K562 (cell line): ENCODE measurements at regions not wholly inside any gene's neighbourhood (a gene's known extent, or its start where the extent isn't known, plus 50 kb on each side); places are given as distances from the start of the nearest gene placed in this dataset.
"Not testable (repeated sequence)": the region's sequence is repeated elsewhere in the genome, so short reads cannot be mapped to it uniquely, and the experiment has no call there.

Source experiments
- ATAC-seq: fragments of 200-7000 bp; cut with Tn5 transposase; 3 replicates; pipeline ENCODE4 v1.9.1; 2020; ENCODE audit warnings: moderate library complexity
- BruUV-seq: library from RNA; stranded (reverse); fragments of 400-500 nt; replicated peaks from 2 replicates; lab custom pipeline; 2021; lab: Mats Ljungman, UMichigan
- CTCF ChIA-PET: fragments of 300-600 bp; formaldehyde crosslinking; extraction: SDS; loops from one replicate; lab custom pipeline; 2021; ENCODE audit warnings: low intra/inter-chr PET ratio; lab: Yijun Ruan, JAX
- POLR2A ChIA-PET: fragments of 300-600, 350-650 bp; sonication (Branson Sonifier 250); formaldehyde crosslinking; extraction: SDS; loops from one replicate; lab custom pipeline; 2021; ENCODE audit warnings: antibody characterized with exemption, inconsistent platforms; lab: Yijun Ruan, JAX
- DNase-seq, 4 experiments: peaks; one replicate each; pipeline versions ENCODE4 v3.0.0 to v3.0.0-alpha.2; 2011 to 2018; ENCODE audit warnings: low spot score in 3 of 4, mixed read lengths in 3 of 4; ENCODE audit errors: extremely low read depth in 1 of 4
- FAIRE-seq: peaks from 2 replicates; lab custom pipeline; 2011; peaks lifted over from hg19 to GRCh38; lab: Jason Lieb, UNC
- H2AFZ ChIP-seq: 2 replicates; pipeline ENCODE4 v1.6.0; 2011; ENCODE audit warnings: low read depth, low read length, control low read depth, inconsistent platforms
- H3K27ac ChIP-seq: fragments of 200-600 bp; 3 replicates; pipeline ENCODE4 v1.8.0; 2011; ENCODE audit warnings: low read depth, mild to moderate bottlenecking, control low read depth, inconsistent platforms, low read length, moderate library complexity, mixed read lengths; ENCODE audit errors: extremely low read depth
- H3K27me3 ChIP-seq, 2 experiments: fragments of 300-600 bp in 1 of 2; 2 replicates in 1 of 2; 3 replicates in 1 of 2; pipeline versions ENCODE4 v1.6.0 to v1.8.0; 2011; ENCODE audit warnings: inconsistent platforms in 2 of 2, low read length in 2 of 2, mild to moderate bottlenecking in 1 of 2, mixed read lengths in 1 of 2, moderate library complexity in 1 of 2; ENCODE audit not compliant: control insufficient read depth in 2 of 2, insufficient read depth in 2 of 2
- H3K36me3 ChIP-seq: fragments of 300-600 bp; 3 replicates; pipeline ENCODE4 v1.8.0; 2011; ENCODE audit warnings: mild to moderate bottlenecking, low read length, inconsistent platforms; ENCODE audit not compliant: control insufficient read depth, insufficient read depth
- H3K4me1 ChIP-seq, 2 experiments: fragments of 200-600 bp in 1 of 2; replicated peaks in 1 of 2; 2 replicates in 1 of 2; 3 replicates in 1 of 2; pipeline versions ENCODE4 v1.5.1 to v1.8.0; 2011; ENCODE audit warnings: inconsistent platforms in 2 of 2, low read length in 2 of 2, mild to moderate bottlenecking in 1 of 2, mixed read lengths in 1 of 2, moderate library complexity in 1 of 2; ENCODE audit not compliant: control insufficient read depth in 2 of 2, insufficient read depth in 2 of 2
- H3K4me2 ChIP-seq: 2 replicates; pipeline ENCODE4 v1.6.1; 2011; ENCODE audit warnings: low read length, control low read depth, inconsistent platforms, mixed read lengths; ENCODE audit not compliant: insufficient read depth
- H3K4me3 ChIP-seq: fragments of 200-600 bp; sonication (generic), shearing (Covaris generic); 2 replicates; pipeline ENCODE4 v1.5.1; 2016; ENCODE audit warnings: control low read depth, inconsistent platforms
- H3K79me2 ChIP-seq: fragments of 200-600 bp; 3 replicates; pipeline ENCODE4 v1.8.0; 2011; ENCODE audit warnings: low read length, inconsistent platforms; ENCODE audit not compliant: control insufficient read depth, insufficient read depth
- H3K9ac ChIP-seq, 2 experiments: 2 replicates each; pipeline versions ENCODE4 v1.6.0 to v1.6.1; 2011; ENCODE audit warnings: low read depth in 2 of 2, low read length in 2 of 2, control low read depth in 1 of 2, inconsistent platforms in 1 of 2, mild to moderate bottlenecking in 1 of 2, mixed read lengths in 1 of 2; ENCODE audit not compliant: insufficient read depth in 1 of 2
- H3K9me1 ChIP-seq: one replicate; pipeline ENCODE4 v1.6.0; 2011; ENCODE audit warnings: inconsistent platforms, mild to moderate bottlenecking, low read length, moderate library complexity; ENCODE audit not compliant: control insufficient read depth, insufficient read depth
- H3K9me3 ChIP-seq: replicated peaks from 2 replicates; pipeline ENCODE4 v1.5.1; 2011; ENCODE audit warnings: low read depth, low read length, inconsistent platforms; ENCODE audit not compliant: control insufficient read depth, insufficient read depth
- H4K20me1 ChIP-seq: replicated peaks from 2 replicates; pipeline ENCODE4 v1.6.1; 2011; ENCODE audit warnings: low read length, inconsistent platforms, mixed read lengths; ENCODE audit not compliant: control insufficient read depth, insufficient read depth
- PURB ChIP-seq: sonication (generic); formaldehyde crosslinking; IDR thresholded peaks from 2 replicates; pipeline ENCODE4 v1.9.0; 2021; ENCODE audit warnings: low read depth, mild to moderate bottlenecking, missing genetic modification reagents
- ZNF316 ChIP-seq: fragments of 450-650 bp; IDR thresholded peaks from 2 replicates; pipeline ENCODE4 v1.6.1; 2016
- WGBS: fragments of 100-300 bp; shearing (Covaris generic); methylation state at CpG from one replicate; pipeline ENCODE4 v1.1.6; 2016; ENCODE audit warnings: low coverage, mixed read lengths; ENCODE audit not compliant: insufficient coverage; ENCODE audit errors: missing lambda C conversion rate; 5-methylcytosine and 5-hydroxymethylcytosine counted together
- in situ Hi-C: fragments of 300-500 bp; cut with MboI; formaldehyde crosslinking; loops from 4 replicates; pipeline ENCODE4 v1.15.0; 2018; ENCODE audit warnings: inconsistent platforms, mixed read lengths
- intact Hi-C: fragments of 100-400 bp; cut with micrococcal nuclease; formaldehyde crosslinking; loops from 2 replicates; pipeline ENCODE4 v1.14.2; 2022
- TF ChIP-seq, protein P1 (sequence below): fragments of 200-600 bp; sonication (generic); IDR thresholded peaks from one replicate; pipeline ENCODE4 v1.6.1; 2012; ENCODE audit warnings: mild to moderate bottlenecking, low read depth, low read length, inconsistent platforms

DNA sequence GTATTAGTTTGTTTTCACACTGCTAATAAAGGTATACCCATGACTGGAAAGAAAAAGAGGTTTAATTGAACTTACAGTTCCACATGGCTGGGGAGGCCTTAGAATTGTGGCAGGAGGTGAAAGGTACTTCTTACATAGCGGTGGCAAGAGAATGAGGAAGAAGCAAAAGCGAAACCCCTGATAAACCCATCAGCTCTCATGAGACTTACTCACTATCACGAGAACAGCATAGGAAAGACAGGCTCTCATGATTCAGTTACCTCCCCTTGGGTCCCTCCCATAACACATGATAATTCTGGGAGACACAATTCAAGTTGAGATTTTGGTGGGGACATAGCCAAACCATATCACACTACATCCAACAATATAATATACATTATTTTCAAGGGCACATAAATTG is 145.7 kb upstream of the BARHL2 start (continued):
- TF ChIP-seq, protein P1, sequence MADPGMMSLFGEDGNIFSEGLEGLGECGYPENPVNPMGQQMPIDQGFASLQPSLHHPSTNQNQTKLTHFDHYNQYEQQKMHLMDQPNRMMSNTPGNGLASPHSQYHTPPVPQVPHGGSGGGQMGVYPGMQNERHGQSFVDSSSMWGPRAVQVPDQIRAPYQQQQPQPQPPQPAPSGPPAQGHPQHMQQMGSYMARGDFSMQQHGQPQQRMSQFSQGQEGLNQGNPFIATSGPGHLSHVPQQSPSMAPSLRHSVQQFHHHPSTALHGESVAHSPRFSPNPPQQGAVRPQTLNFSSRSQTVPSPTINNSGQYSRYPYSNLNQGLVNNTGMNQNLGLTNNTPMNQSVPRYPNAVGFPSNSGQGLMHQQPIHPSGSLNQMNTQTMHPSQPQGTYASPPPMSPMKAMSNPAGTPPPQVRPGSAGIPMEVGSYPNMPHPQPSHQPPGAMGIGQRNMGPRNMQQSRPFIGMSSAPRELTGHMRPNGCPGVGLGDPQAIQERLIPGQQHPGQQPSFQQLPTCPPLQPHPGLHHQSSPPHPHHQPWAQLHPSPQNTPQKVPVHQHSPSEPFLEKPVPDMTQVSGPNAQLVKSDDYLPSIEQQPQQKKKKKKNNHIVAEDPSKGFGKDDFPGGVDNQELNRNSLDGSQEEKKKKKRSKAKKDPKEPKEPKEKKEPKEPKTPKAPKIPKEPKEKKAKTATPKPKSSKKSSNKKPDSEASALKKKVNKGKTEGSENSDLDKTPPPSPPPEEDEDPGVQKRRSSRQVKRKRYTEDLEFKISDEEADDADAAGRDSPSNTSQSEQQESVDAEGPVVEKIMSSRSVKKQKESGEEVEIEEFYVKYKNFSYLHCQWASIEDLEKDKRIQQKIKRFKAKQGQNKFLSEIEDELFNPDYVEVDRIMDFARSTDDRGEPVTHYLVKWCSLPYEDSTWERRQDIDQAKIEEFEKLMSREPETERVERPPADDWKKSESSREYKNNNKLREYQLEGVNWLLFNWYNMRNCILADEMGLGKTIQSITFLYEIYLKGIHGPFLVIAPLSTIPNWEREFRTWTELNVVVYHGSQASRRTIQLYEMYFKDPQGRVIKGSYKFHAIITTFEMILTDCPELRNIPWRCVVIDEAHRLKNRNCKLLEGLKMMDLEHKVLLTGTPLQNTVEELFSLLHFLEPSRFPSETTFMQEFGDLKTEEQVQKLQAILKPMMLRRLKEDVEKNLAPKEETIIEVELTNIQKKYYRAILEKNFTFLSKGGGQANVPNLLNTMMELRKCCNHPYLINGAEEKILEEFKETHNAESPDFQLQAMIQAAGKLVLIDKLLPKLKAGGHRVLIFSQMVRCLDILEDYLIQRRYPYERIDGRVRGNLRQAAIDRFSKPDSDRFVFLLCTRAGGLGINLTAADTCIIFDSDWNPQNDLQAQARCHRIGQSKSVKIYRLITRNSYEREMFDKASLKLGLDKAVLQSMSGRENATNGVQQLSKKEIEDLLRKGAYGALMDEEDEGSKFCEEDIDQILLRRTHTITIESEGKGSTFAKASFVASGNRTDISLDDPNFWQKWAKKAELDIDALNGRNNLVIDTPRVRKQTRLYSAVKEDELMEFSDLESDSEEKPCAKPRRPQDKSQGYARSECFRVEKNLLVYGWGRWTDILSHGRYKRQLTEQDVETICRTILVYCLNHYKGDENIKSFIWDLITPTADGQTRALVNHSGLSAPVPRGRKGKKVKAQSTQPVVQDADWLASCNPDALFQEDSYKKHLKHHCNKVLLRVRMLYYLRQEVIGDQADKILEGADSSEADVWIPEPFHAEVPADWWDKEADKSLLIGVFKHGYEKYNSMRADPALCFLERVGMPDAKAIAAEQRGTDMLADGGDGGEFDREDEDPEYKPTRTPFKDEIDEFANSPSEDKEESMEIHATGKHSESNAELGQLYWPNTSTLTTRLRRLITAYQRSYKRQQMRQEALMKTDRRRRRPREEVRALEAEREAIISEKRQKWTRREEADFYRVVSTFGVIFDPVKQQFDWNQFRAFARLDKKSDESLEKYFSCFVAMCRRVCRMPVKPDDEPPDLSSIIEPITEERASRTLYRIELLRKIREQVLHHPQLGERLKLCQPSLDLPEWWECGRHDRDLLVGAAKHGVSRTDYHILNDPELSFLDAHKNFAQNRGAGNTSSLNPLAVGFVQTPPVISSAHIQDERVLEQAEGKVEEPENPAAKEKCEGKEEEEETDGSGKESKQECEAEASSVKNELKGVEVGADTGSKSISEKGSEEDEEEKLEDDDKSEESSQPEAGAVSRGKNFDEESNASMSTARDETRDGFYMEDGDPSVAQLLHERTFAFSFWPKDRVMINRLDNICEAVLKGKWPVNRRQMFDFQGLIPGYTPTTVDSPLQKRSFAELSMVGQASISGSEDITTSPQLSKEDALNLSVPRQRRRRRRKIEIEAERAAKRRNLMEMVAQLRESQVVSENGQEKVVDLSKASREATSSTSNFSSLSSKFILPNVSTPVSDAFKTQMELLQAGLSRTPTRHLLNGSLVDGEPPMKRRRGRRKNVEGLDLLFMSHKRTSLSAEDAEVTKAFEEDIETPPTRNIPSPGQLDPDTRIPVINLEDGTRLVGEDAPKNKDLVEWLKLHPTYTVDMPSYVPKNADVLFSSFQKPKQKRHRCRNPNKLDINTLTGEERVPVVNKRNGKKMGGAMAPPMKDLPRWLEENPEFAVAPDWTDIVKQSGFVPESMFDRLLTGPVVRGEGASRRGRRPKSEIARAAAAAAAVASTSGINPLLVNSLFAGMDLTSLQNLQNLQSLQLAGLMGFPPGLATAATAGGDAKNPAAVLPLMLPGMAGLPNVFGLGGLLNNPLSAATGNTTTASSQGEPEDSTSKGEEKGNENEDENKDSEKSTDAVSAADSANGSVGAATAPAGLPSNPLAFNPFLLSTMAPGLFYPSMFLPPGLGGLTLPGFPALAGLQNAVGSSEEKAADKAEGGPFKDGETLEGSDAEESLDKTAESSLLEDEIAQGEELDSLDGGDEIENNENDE = no peak
- TF ChIP-seq ZNF316 = no peak
- TF ChIP-seq PURB = no peak

DNA sequence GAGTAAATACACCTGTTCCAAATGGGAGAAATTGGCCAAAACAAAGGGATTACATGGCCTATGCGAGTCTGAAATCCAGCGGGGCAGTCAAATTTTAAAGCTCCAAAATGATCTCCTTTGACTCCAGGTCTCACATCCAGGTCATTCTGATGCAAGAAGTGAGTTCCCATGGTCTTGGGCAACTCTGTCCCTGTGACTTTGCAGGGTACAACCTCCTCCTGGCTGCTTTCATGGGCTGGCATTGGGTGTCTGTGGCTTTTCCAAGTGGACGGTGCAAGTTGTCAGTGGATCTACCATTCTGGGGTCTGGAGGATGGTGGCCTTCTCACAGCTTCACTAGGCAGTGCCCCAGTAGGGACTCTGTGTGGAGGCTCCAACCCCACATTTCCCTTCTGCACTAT is 144.3 kb upstream of the BARHL2 start:
- H3K4me3 ChIP-seq, H4K20me1 ChIP-seq, H3K4me1 ChIP-seq, CTCF ChIA-PET, H3K4me2 ChIP-seq, H3K9me3 ChIP-seq, H3K79me2 ChIP-seq, H2AFZ ChIP-seq, POLR2A ChIA-PET, BruUV-seq, DNase-seq, intact Hi-C loops, H3K27ac ChIP-seq, ATAC-seq, H3K9ac ChIP-seq, H3K36me3 ChIP-seq, in situ Hi-C loops, H3K9me1 ChIP-seq, FAIRE-seq, H3K27me3 ChIP-seq: not testable (repeated sequence)
- WGBS = 32% methylated on average over 2 of the region's 3 CpGs
